A673 (cell line): ENCODE measurements at regions not wholly inside any gene's neighbourhood (a gene's known extent, or its start where the extent isn't known, plus 50 kb on each side); places are given as distances from the start of the nearest gene placed in this dataset.

Experiments
- BruUV-seq: library from RNA; stranded (reverse); fragments of 400-500 nt; replicated peaks from 2 replicates; lab custom pipeline; 2021; lab: Mats Ljungman, UMichigan
- CTCF ChIA-PET: fragments of 300-600 bp; sonication (Branson Sonifier 250); formaldehyde crosslinking; loops from one replicate; lab custom pipeline; 2022; ENCODE audit warnings: antibody characterized with exemption; lab: Charles Lee
- POLR2A ChIA-PET: fragments of 300-600 bp; sonication (Branson Sonifier 250); formaldehyde crosslinking; loops from one replicate; lab custom pipeline; 2022; ENCODE audit warnings: antibody characterized with exemption; ENCODE audit not compliant: low non-redundant PET; lab: Charles Lee
- DNase-seq: peaks from one replicate; pipeline ENCODE4 v3.0.0-alpha.2; 2015; ENCODE audit warnings: low spot score
- H3K27ac ChIP-seq: fragments of 200-600 bp; sonication (generic); 2 replicates; pipeline ENCODE4 v1.5.1; 2016; ENCODE audit warnings: mixed run types, low read depth, mild to moderate bottlenecking, mixed read lengths, antibody characterized with exemption, low read length; ENCODE audit not compliant: poor library complexity, severe bottlenecking
- H3K27me3 ChIP-seq: fragments of 200-600 bp; sonication (generic); replicated peaks from 2 replicates; pipeline ENCODE4 v1.6.1; 2017; ENCODE audit warnings: mixed run types, low read depth, mild to moderate bottlenecking, mixed read lengths, antibody characterized with exemption, low read length; ENCODE audit not compliant: insufficient read depth, poor library complexity
- H3K36me3 ChIP-seq: fragments of 200-600 bp; sonication (generic); 2 replicates; pipeline ENCODE4 v1.6.1; 2016; ENCODE audit warnings: mixed run types, mild to moderate bottlenecking, mixed read lengths, antibody characterized with exemption, low read length; ENCODE audit not compliant: insufficient read depth, poor library complexity, severe bottlenecking
- H3K4me1 ChIP-seq: fragments of 200-600 bp; sonication (generic); 2 replicates; pipeline ENCODE4 v1.6.1; 2017; ENCODE audit warnings: mixed run types, mild to moderate bottlenecking, mixed read lengths, antibody characterized with exemption, low read length; ENCODE audit not compliant: insufficient read depth, poor library complexity, severe bottlenecking
- H3K4me3 ChIP-seq: fragments of 200-600 bp; sonication (generic); 2 replicates; pipeline ENCODE4 v1.5.1; 2016; ENCODE audit warnings: low read depth, mixed run types, mild to moderate bottlenecking, mixed read lengths, low read length; ENCODE audit not compliant: poor library complexity, severe bottlenecking
- H3K9me3 ChIP-seq: fragments of 200-600 bp; sonication (generic); 2 replicates; pipeline ENCODE4 v1.6.1; 2016; ENCODE audit warnings: mixed run types, low read depth, mild to moderate bottlenecking, mixed read lengths, antibody characterized with exemption, low read length; ENCODE audit not compliant: poor library complexity, severe bottlenecking
- CTCF ChIP-seq: fragments of 300-800, 200-600 bp; sonication (generic); conservative IDR thresholded peaks from 2 replicates; pipeline ENCODE4 v1.5.1; 2017; ENCODE audit warnings: low read depth, mild to moderate bottlenecking, antibody characterized with exemption, low read length, moderate library complexity, mixed read lengths
- EZH2 ChIP-seq: fragments of 200-600 bp; sonication (generic); IDR thresholded peaks from 2 replicates; pipeline ENCODE4 v1.6.1; 2017; ENCODE audit warnings: borderline replicate concordance, low read depth, mild to moderate bottlenecking, mixed read lengths, antibody characterized with exemption, low read length; ENCODE audit not compliant: poor library complexity, severe bottlenecking
- intact Hi-C: fragments of 100-400 bp; cut with micrococcal nuclease; formaldehyde crosslinking; loops from one replicate; pipeline ENCODE4 v1.10.0; 2022; ENCODE audit not compliant: unreplicated experiment

- intact Hi-C loops: no loop called here
- H3K27ac ChIP-seq: no peak overlapping the region
- no peaks in the 10 kb centered on the region for H3K9me3 ChIP-seq
- H3K36me3 ChIP-seq: no peaks in the 10 kb centered on the region
- no peak overlapping the region for H3K4me3 ChIP-seq
- DNase-seq: no peak
- no peaks in the 10 kb centered on the region for H3K4me1 ChIP-seq
- H3K27me3 ChIP-seq: no peaks in the 10 kb centered on the region
- POLR2A ChIA-PET: interaction anchor here (0.6 kb wide), 1 partner anchor 10 kb away, joined by 4 read pairs; no protein-coding TSS in a partner anchor
- TF ChIP-seq EZH2 (no peak), CTCF (no peak)
- CTCF ChIA-PET: no interaction called here
- BruUV-seq: no TSS peak
Observed at GRCh38 chr14:71489742-71490141, 442.5 kb upstream of the RGS6 start.

GRCh38 chr14:71491931-71492330, 440.3 kb upstream of the RGS6 start:
- ChIA-PET CTCF (no interaction called here), POLR2A (no interaction called here)
- BruUV-seq: no TSS peak
- no peak overlapping the region for H3K27ac ChIP-seq
- no peak overlapping the region for H3K4me3 ChIP-seq
- TF ChIP-seq EZH2 (no peak), CTCF (no peak)
- DNase-seq: no peak
- no peaks in the 10 kb centered on the region for H3K4me1 ChIP-seq
- no peaks in the 10 kb centered on the region for H3K9me3 ChIP-seq
- H3K36me3 ChIP-seq: no peaks in the 10 kb centered on the region
- no peaks in the 10 kb centered on the region for H3K27me3 ChIP-seq
- intact Hi-C loops: no loop called here

- Histone ChIP-seq H3K36me3 (no peaks in the 10 kb centered on the region), H3K27ac (no peak overlapping the region), H3K9me3 (no peaks in the 10 kb centered on the region), H3K4me1 (no peaks in the 10 kb centered on the region), H3K27me3 (no peaks in the 10 kb centered on the region), H3K4me3 (no peak overlapping the region)
- no TSS peak for BruUV-seq
- intact Hi-C loops: no loop called here
- TF ChIP-seq CTCF (no peak), EZH2 (no peak)
- POLR2A ChIA-PET: interaction anchor here (0.6 kb wide), 1 partner anchor 102 kb away, joined by 3 read pairs; no protein-coding TSS in a partner anchor
- DNase-seq: no peak
- CTCF ChIA-PET: no interaction called here
Observed at GRCh38 chr14:71492346-71492745, 439.9 kb upstream of the RGS6 start.
